Inflammatory macrophage treated with lipopolysaccharide for 4 hours (primary cell): ENCODE measurements at regions not wholly inside any gene's neighbourhood (a gene's known extent, or its start where the extent isn't known, plus 50 kb on each side); places are given as distances from the start of the nearest gene placed in this dataset.
"Not testable (repeated sequence)": the region's sequence is repeated elsewhere in the genome, so short reads cannot be mapped to it uniquely, and the experiment has no call there.

Source experiments
- DNase-seq: peaks from one replicate; pipeline ENCODE4 v3.0.0-alpha.2; 2020

- no peak for DNase-seq
These were observed 357.6 kb upstream of the CDH10 start for GRCh38 chr5:25002371-25002770.

- no peak for DNase-seq
These were observed 355.0 kb upstream of the CDH10 start for GRCh38 chr5:24999732-25000131.

DNA sequence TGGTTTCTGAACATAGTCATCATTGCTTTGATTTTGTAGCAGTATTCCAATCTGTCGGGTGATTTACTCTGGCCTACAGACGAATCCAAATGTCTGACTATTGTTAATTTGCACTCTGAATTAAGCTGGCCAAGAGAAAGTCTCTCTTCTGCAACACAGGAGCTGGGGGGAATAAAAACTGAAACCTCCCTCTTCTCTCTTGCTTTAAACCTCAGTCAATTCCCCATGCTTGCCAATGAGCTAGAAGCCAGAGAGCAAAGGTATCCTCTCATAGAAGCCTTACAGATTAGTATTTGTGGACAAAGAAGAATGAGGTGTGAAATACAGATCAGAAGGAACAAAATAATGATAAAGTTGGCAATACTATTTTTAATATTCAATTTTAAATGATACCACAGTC is 353.9 kb upstream of the CDH10 start:
- no peak for DNase-seq

DNA sequence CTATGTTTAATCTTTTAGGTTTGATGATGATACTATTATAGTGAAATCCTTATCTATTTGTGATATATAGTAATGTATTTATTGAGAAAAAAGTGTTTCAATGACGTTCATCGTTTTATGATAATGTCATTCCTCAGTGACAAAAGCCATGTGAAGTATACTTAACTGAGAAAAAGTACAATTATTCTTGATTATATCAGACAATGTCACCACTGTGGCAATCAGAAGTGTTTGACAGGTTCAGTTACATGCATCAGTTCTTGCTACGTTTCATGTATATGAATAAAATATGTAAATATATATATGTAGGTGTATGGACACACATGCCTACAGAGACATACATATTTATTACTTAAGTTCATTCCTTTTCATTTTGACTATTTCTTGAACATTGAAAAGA is 341.5 kb upstream of the CDH10 start:
- no peak for DNase-seq

DNA sequence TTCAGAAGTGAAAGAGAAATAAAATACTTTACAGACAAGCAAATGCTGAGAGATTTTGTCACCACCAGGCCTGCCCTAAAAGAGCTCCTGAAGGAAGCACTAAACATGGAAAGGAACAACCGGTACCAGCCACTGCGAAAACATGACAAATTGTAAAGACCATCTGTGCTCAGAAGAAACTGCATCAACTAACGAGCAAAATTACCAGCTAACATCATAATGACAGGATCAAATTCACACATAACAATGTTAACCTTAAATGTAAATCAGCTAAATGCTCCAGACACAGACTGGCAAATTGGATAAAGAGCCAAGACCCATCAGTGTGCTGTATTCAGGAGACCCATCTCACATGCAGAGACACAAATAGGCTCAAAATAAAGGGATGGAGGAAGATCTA is 333.8 kb upstream of the CDH10 start:
- DNase-seq: not testable (repeated sequence)

DNA sequence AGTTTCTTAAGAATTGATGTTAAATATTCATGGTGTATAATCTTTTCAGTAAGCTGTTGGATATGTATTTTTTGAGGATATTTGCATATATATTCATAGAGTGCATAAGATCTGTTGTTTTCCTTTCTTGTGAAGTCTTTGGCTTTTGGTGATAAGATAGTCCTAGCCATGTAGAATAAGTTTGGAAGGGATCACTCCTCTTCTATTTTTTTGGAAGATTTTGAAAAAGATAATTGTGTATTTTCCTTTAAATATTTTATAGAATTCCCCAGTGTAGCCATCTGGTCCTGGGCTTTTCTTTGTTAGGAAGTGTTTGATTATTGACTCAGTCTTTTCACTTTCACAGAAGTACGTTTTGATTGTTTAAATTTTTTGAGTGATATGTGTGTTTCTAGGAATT is 318.8 kb upstream of the CDH10 start:
- no peak for DNase-seq

- no peak for DNase-seq
These were observed 278.6 kb upstream of the CDH10 start for GRCh38 chr5:24923400-24923799.

- DNase-seq: no peak
These were observed 273.9 kb upstream of the CDH10 start for GRCh38 chr5:24918676-24919075.

DNA sequence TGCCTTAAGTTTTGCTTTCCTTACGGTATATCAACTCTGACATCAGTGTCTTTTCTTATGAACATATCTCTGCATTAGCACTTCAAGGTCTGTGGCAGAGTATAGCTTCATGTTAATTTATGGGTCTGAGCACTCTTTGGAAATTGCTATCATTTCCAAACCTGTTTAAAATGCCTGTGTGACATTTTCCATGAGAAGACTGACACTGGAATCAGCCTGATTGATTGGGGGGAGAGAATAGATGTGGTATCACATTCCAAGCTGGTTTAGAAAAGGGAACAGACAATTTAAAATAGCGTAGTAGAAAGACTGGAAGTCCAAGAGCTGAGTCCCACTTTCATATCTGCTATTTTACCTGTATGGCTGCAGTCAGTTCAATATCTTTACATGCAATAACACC is 272.1 kb upstream of the CDH10 start:
- no peak for DNase-seq

GRCh38 chr5:24909210-24909609 is 264.4 kb upstream of the CDH10 start:
- DNase-seq: no peak

DNA sequence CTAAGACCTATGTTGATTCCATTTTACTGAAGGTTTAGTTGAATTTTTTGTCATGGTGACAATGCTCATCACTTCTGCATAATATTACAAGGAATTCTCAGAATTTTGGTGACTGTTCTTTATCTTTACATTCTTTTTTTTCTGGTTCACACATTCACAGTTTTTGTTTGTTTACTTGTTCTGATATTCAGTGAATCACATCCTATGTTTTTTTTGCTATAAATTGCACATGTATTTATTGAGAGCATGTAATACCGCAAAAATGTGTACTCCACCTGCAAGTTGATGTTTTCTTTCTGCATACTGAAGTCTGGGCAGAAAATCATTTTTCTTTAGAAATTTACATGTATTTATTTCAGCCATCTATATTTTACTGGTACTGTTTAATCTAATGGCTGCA is 261.9 kb upstream of the CDH10 start:
- no peak for DNase-seq

GRCh38 chr5:24904981-24905517 is 260.3 kb upstream of the CDH10 start:
- DNase-seq: peak; percentile 61

- no peak for DNase-seq
These were observed 254.4 kb upstream of the CDH10 start for GRCh38 chr5:24899180-24899579.

DNA sequence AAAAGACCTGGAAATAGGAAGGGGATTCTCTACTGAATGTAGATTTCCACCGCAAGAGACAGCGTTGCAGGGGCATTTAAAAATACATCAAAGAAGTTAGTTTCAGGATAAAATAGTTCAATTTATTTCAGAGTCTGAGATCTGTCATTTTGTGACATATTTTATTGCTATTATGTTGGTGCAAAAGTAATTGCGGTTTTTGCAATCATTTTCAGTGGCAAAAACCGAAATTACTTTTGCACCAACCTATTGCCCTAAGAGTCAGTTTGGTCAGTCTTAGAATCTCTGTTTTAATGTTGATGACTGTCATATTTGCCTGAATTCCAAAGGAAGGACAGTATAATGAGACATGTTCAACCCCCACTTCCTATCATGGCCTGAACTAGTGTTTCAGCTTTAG is 219.5 kb upstream of the CDH10 start:
- DNase-seq: no peak

GRCh38 chr5:24862117-24862516 is 217.3 kb upstream of the CDH10 start:
- DNase-seq: no peak

DNA sequence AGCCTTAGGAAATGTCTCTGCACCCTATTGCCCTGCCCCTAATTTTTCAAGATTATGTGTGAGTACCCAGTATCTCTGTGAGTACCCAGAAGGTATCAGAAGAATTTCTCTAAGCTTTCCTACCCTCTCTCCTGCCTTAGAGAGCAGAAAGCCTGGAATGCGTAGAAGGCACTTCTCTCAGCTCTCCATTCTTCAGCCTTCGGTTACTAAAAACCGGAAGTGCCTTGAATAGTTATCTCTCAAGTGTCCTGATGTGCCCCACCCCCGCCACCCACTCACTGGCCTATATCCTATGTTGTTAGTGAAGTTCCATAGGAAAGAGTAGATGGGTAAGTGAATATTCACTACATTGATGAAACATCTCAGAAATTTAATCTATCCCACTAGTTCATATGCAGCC is 210.7 kb upstream of the CDH10 start:
- no peak for DNase-seq

DNA sequence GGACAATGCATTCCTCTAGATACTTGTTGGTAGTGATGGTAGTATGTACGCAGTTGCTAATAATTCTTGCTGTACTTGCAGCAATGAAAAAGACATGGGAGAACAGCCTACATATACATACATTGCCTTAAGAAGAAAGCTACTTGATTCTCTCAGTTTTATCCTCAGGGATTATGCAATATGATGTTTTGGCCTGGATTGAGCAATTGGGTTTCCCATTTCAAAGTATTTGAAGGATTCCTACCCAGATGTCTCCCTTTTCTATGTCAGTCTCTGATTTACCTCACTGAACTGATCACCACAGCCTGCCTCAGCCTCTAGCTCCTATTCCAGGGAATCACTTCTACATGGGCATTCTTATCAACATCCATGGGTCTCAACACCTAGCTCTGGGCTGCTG is 210.1 kb upstream of the CDH10 start:
- no peak for DNase-seq

DNA sequence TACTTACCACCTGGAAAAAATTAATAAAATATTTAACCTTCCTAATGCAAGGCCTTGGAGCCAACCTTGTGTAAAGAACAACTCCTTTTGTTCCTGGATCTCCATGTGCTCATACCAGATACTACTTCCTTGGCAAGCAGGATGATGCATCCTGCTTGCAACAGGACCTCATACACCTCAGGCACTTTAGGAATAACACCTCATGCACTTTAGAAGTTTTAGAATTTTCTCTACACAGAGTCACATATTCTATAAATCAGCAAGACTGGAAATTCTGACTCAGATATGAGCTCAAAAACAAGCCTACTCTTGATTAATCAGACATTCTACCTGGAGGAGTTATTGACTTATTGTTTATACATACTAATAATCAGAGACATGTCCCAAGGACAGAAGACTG is 209.6 kb upstream of the CDH10 start:
- no peak for DNase-seq

DNA sequence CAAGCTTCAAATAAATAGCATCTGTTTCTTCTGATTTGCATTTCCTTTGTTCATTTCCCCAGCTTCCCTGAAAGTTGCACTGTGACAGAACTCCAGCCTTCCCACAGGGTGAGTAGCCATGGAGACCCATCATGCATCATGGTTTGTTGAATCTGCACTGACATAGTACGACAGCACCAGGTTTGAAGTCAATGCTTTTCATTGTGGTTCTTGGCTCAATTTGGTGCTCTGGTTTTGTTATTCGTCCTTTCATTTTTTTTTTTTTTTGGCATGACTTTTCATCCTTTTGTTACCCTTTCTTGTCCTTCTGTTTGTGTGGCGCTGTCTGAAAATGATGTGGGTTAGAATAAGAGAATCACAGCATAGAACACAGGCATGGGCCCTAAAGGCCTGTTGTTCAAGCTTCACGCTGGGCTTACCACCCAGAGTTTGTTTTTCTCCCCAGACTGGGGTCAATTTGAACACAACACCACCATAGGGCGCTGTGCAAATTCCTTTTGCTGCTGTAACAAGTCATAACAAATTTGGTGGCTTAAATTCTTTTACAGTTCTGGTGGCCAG is 206.2 kb upstream of the CDH10 start:
- DNase-seq: no peak

- DNase-seq: no peak
These were observed 204.4 kb upstream of the CDH10 start for GRCh38 chr5:24849210-24849609.

DNA sequence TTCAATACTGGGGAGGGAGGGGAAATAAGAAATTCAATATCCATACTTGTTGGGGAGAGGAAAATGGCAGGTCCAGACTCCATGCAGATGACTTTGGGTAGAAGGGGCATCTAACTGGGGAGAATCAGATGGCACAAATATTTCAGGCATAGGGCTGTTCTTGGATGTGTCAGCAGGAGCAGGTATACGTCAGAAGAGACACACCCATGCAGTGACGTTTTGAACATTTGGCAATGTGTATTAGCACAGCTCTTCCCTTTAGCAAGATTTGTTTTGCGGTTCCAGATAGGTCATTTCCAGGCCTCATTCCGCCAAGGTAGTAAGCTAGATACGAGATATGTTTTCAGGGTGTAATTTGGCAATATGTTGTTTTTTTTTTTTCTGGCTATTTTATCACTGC is 187.2 kb upstream of the CDH10 start:
- no peak for DNase-seq

GRCh38 chr5:24823625-24824024 is 178.8 kb upstream of the CDH10 start:
- no peak for DNase-seq

DNA sequence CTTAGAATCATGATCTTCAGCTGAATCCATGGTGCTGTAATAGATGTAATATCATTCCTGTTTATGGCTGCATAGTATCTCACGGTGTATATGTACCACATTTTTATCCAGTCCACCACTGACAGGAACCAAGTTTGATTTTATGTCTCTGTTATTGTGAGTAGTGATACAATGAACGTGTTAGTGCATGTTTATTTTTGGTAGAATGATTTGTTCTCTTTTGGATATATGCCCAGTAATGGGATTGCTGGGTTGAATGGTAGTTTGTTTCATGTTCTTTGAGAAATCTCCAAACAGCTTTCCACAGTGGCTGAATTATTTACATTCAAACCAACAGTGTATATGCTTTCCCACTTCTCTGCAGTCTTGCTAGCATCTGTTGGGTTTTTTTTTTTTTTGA is 175.1 kb upstream of the CDH10 start:
- no peak for DNase-seq

- DNase-seq: no peak
These were observed 173.2 kb upstream of the CDH10 start for GRCh38 chr5:24817966-24818365.

- DNase-seq: no peak
These were observed 171.4 kb upstream of the CDH10 start for GRCh38 chr5:24816206-24816605.

DNA sequence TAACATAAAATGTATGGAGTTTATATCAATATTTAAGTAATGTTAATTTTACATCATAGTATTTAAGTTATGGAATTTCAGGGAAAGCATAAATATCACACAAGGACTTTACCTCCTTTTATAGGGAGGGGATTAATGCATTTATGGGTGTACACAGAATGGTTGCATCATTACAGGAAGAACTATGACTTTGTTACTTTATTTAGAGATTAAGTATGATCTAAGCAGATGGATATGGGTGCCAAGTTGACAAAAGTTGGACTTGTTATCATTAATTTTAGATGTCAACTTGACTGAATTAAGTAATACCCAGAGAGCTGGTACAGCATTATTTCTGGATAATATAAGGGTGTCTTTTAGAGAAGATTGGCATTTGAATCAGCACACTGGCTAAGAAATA is 160.5 kb upstream of the CDH10 start:
- no peak for DNase-seq
